GM18868 (cell line): ENCODE measurements at regions not wholly inside any gene's neighbourhood (a gene's known extent, or its start where the extent isn't known, plus 50 kb on each side); places are given as distances from the start of the nearest gene placed in this dataset.

Experiments used
- ATAC-seq: cut with Tn5 transposase; IDR thresholded peaks from one replicate; pipeline ENCODE4 v1.9.1; 2021; ENCODE audit warnings: mild to moderate bottlenecking, moderate library complexity; ENCODE audit not compliant: unreplicated experiment

- no peak for ATAC-seq
These were observed 187.3 kb upstream of the JAG1 start for GRCh38 chr20:10861090-10861489.

- ATAC-seq = no peak
These were observed 187.8 kb upstream of the JAG1 start for GRCh38 chr20:10861619-10862018.

DNA sequence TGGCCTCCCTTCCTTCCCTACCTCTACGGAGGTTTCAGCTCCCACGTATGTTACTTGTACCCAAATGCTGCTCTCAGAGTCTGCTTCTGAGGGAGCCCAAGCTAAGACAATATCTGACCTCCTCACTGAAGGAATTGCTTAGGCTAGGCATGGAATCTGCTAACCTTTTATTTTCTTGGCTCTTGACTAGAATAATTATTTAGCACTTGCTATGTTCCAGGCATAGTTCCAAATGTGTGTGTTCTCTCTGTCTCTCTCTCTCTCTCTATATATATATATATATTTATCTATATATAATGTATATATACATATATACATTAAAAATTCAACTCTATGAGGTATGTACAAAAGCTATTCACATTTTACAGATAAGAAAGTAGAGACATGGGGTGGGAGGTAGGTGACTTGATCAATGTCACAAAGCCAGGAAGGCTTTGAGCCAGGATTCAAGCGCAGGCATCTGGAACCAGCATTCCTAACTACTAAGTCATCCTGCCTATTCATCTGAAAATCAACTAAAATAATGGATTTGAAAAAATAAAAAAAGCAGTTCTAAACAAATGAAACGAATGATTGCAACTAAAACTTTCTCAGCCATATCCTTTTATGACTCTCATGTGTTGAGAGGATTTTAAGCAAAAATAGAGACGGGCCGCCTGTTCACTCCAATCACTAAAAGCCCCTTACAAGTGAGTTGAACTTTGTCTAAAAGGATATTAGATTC is 189.7 kb upstream of the JAG1 start:
- ATAC-seq = no peak

GRCh38 chr20:10864076-10864672 is 190.4 kb upstream of the JAG1 start:
- ATAC-seq = no peak

- ATAC-seq = no peak
These were observed 194.5 kb upstream of the JAG1 start for GRCh38 chr20:10868299-10868698.

DNA sequence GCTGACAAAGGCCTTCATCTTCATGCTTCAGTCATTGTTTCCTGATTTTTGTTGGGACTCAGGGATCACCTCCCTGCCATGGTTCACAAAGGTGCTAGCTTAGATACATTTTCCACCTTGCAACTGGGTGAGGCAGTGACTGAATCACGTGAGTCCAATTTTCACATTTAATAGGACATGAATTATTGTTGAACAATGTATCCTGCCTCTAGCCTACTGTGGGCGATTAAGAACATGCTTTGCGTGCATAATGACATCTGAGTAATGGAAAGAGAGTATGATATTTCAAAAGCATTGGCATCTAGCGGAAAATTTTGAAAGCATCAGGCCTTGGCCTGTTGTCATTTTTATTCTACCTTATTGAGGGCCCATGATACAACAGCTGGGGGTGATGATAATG is 199.2 kb upstream of the JAG1 start:
- ATAC-seq = no peak

DNA sequence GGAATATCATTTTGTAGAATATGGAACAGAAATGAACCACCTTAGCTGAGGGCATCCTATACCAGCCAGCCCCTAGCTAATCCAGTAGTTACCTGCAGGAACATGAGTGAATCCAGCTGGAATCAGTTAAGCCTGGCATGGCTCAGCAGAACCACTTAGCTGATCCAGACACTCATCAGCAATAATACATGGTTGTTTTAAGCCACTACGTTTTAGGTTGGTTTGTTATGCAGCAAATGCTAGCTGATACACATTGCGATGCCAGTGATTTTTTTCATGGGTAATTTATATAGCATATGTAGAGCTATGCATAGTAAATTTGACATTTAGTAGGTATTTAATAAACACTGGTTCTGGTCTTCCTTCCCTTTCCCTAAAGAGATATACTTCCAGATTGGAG is 201.9 kb upstream of the JAG1 start:
- no peak for ATAC-seq

GRCh38 chr20:10876558-10876957 is 202.8 kb upstream of the JAG1 start:
- ATAC-seq = no peak

- no peak for ATAC-seq
These were observed 203.5 kb upstream of the JAG1 start for GRCh38 chr20:10877342-10877741.

DNA sequence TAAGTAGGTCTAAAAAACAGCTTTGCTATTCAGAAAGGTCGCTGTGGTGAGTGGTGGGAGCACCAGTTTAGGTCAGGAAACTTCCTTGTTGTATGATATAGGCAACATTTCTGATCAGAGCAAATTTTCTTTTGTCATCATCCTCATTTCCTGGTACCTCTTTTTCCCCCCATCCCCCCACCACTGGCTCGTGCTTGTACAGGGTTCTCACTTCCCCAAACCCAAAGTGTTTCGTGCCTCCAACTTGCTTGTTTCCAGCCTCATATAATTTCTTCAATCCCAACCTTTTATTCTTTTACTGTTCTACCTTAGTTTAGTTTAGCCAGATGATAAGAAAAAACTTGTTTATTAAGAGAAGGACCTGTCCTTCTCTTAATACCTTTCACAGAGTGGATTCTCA is 209.4 kb upstream of the JAG1 start:
- no peak for ATAC-seq

DNA sequence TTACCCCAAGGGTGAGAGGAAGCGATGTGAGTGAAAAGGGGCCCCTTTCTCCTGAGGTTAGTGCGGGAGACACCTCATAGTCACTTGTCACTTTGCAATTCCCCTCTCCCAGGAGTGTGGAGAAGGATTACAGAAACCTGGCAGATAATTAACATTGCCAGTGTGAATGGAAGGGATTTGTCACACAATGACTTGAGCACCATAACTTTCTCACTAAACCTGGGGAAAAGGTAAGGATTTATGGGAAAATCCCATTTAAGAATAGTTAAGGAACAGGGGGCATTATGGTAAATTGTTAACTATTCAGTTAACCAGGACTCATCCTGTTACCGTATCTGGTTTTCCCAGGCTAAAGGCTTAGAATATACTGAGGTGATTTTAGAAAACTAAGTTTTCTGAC is 219.5 kb upstream of the JAG1 start:
- no peak for ATAC-seq

DNA sequence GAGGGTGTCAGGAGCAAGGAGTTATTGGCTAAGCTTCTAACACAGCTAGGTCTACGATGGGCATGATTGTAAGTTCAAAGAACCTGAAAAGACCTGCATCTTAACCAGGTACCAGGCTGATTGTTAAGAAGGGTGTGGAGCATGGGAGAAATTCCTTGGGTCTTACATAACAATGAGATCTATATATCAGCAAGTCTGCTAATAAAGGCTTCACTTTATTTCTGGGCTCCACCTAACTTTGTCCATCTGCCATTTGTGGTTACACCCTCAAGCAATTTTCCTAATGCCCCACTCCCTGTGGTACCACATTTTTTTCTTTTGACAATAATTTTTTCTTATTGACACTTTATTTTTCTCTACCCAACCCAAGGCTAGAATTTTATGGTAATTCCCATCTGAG is 223.5 kb upstream of the JAG1 start:
- no peak for ATAC-seq

- no peak for ATAC-seq
These were observed 224.8 kb upstream of the JAG1 start for GRCh38 chr20:10898552-10898951.

- ATAC-seq = no peak
These were observed 228.4 kb upstream of the JAG1 start for GRCh38 chr20:10902174-10902573.

GRCh38 chr20:10902576-10903282 is 228.9 kb upstream of the JAG1 start:
- ATAC-seq = no peak

DNA sequence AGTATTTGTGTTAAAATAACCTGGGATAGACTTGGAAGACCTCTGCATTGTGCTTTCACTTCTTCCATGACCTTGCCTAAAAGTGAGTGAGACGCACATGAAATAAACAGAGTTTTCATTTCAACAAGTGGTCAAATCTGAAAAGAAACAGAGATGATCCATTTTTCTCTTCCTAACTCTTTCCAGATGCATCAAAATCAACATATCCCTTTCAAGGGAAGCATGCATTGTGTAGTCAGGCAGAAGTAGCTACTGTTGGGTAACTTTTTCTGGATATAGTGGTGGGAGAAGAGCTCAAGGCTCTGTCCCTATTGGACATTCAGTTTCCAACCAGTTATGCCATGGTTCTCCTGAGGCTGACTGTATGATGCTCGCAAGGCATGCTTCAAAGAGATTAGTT is 233.0 kb upstream of the JAG1 start:
- ATAC-seq = no peak

GRCh38 chr20:10909803-10910202 is 236.0 kb upstream of the JAG1 start:
- ATAC-seq = no peak

GRCh38 chr20:10910535-10911178 is 236.9 kb upstream of the JAG1 start:
- ATAC-seq = no peak

- no peak for ATAC-seq
These were observed 237.5 kb upstream of the JAG1 start for GRCh38 chr20:10911298-10911697.

- no peak for ATAC-seq
These were observed 242.0 kb upstream of the JAG1 start for GRCh38 chr20:10915815-10916214.

- ATAC-seq = no peak
These were observed 242.5 kb upstream of the JAG1 start for GRCh38 chr20:10916312-10916711.

DNA sequence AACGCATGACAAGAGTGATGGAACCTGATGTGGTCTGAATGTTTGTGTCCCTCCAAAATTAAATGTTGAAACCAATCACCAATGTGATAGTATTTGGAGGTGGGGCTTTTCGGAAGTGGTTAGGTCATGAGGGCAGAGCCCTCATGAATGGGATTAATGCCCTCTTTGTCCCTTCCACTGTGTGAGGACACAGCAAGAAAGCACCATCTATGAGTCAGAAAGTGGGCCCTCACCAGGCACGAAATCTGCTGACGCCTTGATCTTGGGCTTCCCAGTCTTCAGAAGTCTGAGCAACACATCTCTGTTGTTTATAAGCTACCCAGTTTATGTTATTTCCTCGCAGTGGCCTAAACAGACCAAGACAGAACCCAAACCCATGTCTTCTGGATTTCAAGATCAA is 244.0 kb upstream of the JAG1 start:
- no peak for ATAC-seq
